PFSK-1 (cell line): ENCODE measurements at regions not wholly inside any gene's neighbourhood (a gene's known extent, or its start where the extent isn't known, plus 50 kb on each side); places are given as distances from the start of the nearest gene placed in this dataset.

Experiments
- FOXP2 ChIP-seq: optimal IDR thresholded peaks from 2 replicates; pipeline ENCODE3; 2011; ENCODE audit warnings: borderline replicate concordance, control low read depth, inconsistent platforms; ENCODE audit not compliant: insufficient read depth; ENCODE audit errors: extremely low read length, extremely low read depth
- POLR2AphosphoS5 ChIP-seq: IDR thresholded peaks from 2 replicates; pipeline ENCODE4 v1.6.1; 2012; ENCODE audit warnings: low read depth, mild to moderate bottlenecking, control low read depth, low read length, moderate library complexity
- REST ChIP-seq, 2 experiments: IDR thresholded peaks; 2 replicates each; pipeline versions ENCODE4 v1.6.1 to v1.8.0; 2011 to 2012; ENCODE audit warnings: low read depth in 2 of 2, low read length in 2 of 2, control low read depth in 1 of 2, inconsistent platforms in 1 of 2, mild to moderate bottlenecking in 1 of 2, moderate library complexity in 1 of 2; ENCODE audit not compliant: insufficient read depth in 1 of 2
- SIN3A ChIP-seq: IDR thresholded peaks from 2 replicates; pipeline ENCODE4 v1.6.1; 2012; ENCODE audit warnings: mild to moderate bottlenecking, low read length, moderate library complexity, borderline replicate concordance; ENCODE audit not compliant: insufficient read depth
- TAF1 ChIP-seq: IDR thresholded peaks from 2 replicates; pipeline ENCODE4 v1.6.1; 2012; ENCODE audit warnings: low read length, control low read depth, borderline replicate concordance; ENCODE audit not compliant: insufficient read depth

GRCh38 chr21:26653430-26653829 lies 80.3 kb upstream of the CYYR1 start:
- no peak for TF ChIP-seq TAF1
- no peak for TF ChIP-seq SIN3A
- no peak for TF ChIP-seq POLR2AphosphoS5

GRCh38 chr21:26652854-26653253 lies 79.8 kb upstream of the CYYR1 start:
- TF ChIP-seq FOXP2 = no peak
- TF ChIP-seq TAF1 = no peak
- TF ChIP-seq SIN3A = no peak
- no peak for TF ChIP-seq POLR2AphosphoS5
- no peak for TF ChIP-seq REST (IDR thresholded peaks at IDR 0.05; ENCODE audit: insufficient read depth in 1 of 2, low read depth in 2 of 2, low read length in 2 of 2)

GRCh38 chr21:26641062-26641461 lies 68.0 kb upstream of the CYYR1 start:
- no peak for TF ChIP-seq REST (IDR thresholded peaks at IDR 0.05; ENCODE audit: insufficient read depth in 1 of 2, low read depth in 2 of 2, low read length in 2 of 2)
- no peak for TF ChIP-seq FOXP2
- TF ChIP-seq SIN3A = no peak
- TF ChIP-seq POLR2AphosphoS5 = no peak
- TF ChIP-seq TAF1 = no peak

- TF ChIP-seq REST (IDR thresholded peaks at IDR 0.05; ENCODE audit: insufficient read depth in 1 of 2, low read depth in 2 of 2, low read length in 2 of 2) (no peak), TAF1 (no peak)
These were observed 64.2 kb upstream of the CYYR1 start for GRCh38 chr21:26637201-26637745.

GRCh38 chr21:26635681-26636080 lies 62.6 kb upstream of the CYYR1 start:
- no peak for TF ChIP-seq TAF1
- TF ChIP-seq FOXP2 = no peak
- no peak for TF ChIP-seq SIN3A
- TF ChIP-seq REST (IDR thresholded peaks at IDR 0.05; ENCODE audit: insufficient read depth in 1 of 2, low read depth in 2 of 2, low read length in 2 of 2) = no peak
- TF ChIP-seq POLR2AphosphoS5 = no peak
